ENCODE measurements at regions not wholly inside any gene's neighbourhood (a gene's known extent, or its start where the extent isn't known, plus 50 kb on each side); places are given as distances from the start of the nearest gene placed in this dataset.

- TF ChIP-seq TAF1 (IDR thresholded peaks at IDR 0.05; ENCODE audit: borderline replicate concordance, low read depth, low read length), result no peak
- TF ChIP-seq POLR2AphosphoS5 (IDR thresholded peaks at IDR 0.05; ENCODE audit: low read depth, low read length), result no peak
Observed at GRCh38 chr16:76800196-76800595, 390.8 kb upstream of the MON1B start.
